GM12875 (cell line): ENCODE measurements at regions not wholly inside any gene's neighbourhood (a gene's known extent, or its start where the extent isn't known, plus 50 kb on each side); places are given as distances from the start of the nearest gene placed in this dataset.

Experiments
- H3K4me3 ChIP-seq: one replicate; pipeline ENCODE4 v1.5.1; 2011; ENCODE audit warnings: low read depth, low read length, control low read depth
- TF ChIP-seq, protein P1 (sequence below): IDR thresholded peaks from 2 replicates; pipeline ENCODE4 v1.5.1; 2011; ENCODE audit warnings: low read depth, mild to moderate bottlenecking, control low read depth, inconsistent platforms, low read length, moderate library complexity, borderline replicate concordance; ENCODE audit not compliant: insufficient read depth

- TF ChIP-seq, protein P1, sequence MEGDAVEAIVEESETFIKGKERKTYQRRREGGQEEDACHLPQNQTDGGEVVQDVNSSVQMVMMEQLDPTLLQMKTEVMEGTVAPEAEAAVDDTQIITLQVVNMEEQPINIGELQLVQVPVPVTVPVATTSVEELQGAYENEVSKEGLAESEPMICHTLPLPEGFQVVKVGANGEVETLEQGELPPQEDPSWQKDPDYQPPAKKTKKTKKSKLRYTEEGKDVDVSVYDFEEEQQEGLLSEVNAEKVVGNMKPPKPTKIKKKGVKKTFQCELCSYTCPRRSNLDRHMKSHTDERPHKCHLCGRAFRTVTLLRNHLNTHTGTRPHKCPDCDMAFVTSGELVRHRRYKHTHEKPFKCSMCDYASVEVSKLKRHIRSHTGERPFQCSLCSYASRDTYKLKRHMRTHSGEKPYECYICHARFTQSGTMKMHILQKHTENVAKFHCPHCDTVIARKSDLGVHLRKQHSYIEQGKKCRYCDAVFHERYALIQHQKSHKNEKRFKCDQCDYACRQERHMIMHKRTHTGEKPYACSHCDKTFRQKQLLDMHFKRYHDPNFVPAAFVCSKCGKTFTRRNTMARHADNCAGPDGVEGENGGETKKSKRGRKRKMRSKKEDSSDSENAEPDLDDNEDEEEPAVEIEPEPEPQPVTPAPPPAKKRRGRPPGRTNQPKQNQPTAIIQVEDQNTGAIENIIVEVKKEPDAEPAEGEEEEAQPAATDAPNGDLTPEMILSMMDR, result no peak
- no peak overlapping the region for H3K4me3 ChIP-seq
Observed at GRCh38 chr3:150252462-150252861, 155.6 kb upstream of the TSC22D2 start.

- TF ChIP-seq, protein P1, result no peak
- no peak overlapping the region for H3K4me3 ChIP-seq
Observed at GRCh38 chr3:150251187-150252062, 156.7 kb upstream of the TSC22D2 start.

DNA sequence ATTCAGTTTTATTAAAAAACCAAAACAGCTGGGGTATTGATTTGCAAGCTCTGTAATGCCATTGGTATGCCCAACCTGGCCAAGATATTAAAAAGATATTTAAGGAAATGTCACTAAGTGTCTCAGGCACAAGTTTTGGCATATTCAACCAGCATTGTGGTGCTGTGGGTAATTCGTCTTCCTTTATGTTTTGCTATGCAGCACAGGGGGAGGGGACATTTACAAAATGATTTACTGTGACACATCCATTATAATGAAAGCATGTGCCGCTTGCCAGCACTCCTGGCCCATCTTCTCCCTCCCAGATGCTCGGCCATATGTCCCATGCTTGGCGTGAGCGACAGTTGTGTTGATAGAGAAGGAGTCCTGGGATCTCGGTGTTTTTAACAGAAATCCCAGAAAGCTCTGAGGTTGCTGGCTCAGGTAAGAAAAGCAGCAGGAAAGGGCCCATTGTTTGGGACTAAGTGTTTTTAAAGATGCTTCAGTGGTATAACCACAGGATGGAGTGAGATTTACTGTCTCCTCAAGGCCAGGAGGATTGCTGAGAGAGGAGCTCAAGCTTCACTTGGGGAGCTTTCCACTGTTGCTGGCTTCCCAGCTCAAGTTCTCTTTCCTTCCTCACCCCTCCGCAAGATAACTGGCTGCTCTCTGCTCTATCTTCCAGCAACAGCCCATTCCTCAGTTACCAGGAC, 158.2 kb upstream of the TSC22D2 start:
- TF ChIP-seq, protein P1, result no peak
- no peak overlapping the region for H3K4me3 ChIP-seq

GRCh38 chr3:150248888-150249681, 159.0 kb upstream of the TSC22D2 start:
- no peak overlapping the region for H3K4me3 ChIP-seq
- TF ChIP-seq, protein P1, result no peak

DNA sequence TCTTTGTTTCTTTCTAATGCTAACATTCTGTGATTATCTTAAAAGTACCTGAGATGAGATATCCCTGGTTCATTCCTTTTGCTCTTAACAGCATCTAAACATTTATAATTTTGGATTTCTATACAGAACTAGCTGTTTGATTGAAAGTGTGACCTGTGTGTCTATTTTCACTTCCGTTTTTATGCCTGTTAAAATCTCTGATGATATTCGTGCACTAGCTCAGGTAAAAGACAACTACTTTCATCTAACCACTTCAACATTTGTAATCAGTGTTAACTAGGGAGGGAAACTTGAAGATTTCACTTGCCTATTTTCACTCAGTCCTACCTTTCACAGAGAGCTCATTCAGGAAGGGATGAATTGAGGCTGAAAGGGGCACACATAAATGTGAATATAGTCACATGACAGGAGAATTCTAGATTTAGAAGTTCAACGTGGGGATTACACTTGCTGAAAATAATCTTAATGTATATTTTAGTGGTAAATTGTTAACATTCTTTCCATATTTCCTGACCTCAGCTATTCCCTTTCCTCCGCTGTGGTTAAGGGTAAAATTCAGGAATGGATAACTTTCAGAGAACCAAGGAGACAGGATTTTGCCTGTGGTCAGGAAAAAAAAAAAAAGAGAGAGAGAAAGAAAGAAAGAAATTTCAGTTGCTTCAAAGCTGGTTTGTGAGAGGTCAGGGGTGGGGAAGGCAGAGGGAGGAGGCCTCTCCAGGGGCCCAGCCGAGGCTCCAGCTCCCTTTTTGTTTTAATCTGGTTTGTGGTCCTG, 159.8 kb upstream of the TSC22D2 start:
- no peak overlapping the region for H3K4me3 ChIP-seq
- TF ChIP-seq, protein P1, result no peak

- TF ChIP-seq, protein P1, result no peak
- H3K4me3 ChIP-seq, result no peak overlapping the region
Observed at GRCh38 chr3:150247441-150247840, 160.7 kb upstream of the TSC22D2 start.
